ENCODE measurements at regions not wholly inside any gene's neighbourhood (a gene's known extent, or its start where the extent isn't known, plus 50 kb on each side); places are given as distances from the start of the nearest gene placed in this dataset.

DNA sequence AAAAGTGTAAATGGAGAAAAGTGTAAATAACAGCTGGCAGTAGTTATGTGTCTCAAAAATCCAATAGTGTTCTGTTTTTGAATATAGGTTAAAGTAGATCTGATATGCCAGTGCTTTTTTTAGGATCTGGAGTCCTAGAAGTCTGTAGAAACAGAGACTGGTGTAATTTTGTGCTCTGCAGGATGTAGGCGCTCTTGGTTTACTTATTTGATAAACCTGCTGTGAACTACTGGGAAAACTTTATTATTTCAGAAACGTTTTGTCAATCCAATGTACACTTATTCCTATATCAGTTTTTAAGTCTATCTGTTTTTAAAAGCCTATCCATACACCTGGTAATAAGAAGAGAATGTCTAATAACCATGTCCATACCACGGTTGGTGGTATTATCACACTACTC lies 530.8 kb upstream of the ZNF804A start:
- WGBS (ENCODE audit: low lambda C conversion rate): 43% methylated on average over 3 of the region's 3 CpGs
- TF ChIP-seq RAD21 (IDR thresholded peaks at IDR 0.05; ENCODE audit: low read length): peak; percentile 52; the same call in 1 of the 2 replicates
- no peak for TF ChIP-seq FOXJ3 (CRISPR knock-in tag; IDR thresholded peaks at IDR 0.05)
- TF ChIP-seq, protein P1, sequence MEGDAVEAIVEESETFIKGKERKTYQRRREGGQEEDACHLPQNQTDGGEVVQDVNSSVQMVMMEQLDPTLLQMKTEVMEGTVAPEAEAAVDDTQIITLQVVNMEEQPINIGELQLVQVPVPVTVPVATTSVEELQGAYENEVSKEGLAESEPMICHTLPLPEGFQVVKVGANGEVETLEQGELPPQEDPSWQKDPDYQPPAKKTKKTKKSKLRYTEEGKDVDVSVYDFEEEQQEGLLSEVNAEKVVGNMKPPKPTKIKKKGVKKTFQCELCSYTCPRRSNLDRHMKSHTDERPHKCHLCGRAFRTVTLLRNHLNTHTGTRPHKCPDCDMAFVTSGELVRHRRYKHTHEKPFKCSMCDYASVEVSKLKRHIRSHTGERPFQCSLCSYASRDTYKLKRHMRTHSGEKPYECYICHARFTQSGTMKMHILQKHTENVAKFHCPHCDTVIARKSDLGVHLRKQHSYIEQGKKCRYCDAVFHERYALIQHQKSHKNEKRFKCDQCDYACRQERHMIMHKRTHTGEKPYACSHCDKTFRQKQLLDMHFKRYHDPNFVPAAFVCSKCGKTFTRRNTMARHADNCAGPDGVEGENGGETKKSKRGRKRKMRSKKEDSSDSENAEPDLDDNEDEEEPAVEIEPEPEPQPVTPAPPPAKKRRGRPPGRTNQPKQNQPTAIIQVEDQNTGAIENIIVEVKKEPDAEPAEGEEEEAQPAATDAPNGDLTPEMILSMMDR (IDR thresholded peaks at IDR 0.05): peak; percentile 44
- no peak for TF ChIP-seq RXRA (IDR thresholded peaks at IDR 0.05; ENCODE audit: borderline replicate concordance, low read depth)
- Histone ChIP-seq H3K9me3 (no peaks in the 10 kb centered on the region), H3K36me3 (replicated peaks in 1 of 2; ENCODE audit: control insufficient read depth in 1 of 2, insufficient read depth in 2 of 2, low read length in 1 of 2) (no peaks in the 10 kb centered on the region), H3K4me1 (ENCODE audit: control insufficient read depth in 1 of 2, insufficient read depth in 2 of 2, low read depth in 1 of 2, low read length in 1 of 2) (no peaks in the 10 kb centered on the region; a peak in 1 of 4 replicates), H3K4me2 (no peak overlapping the region), H3K9me2 (no peaks in the 10 kb centered on the region), H4K20me1 (ENCODE audit: insufficient read depth) (no peaks in the 10 kb centered on the region), H3K9ac (no peak overlapping the region), H3K27me3 (ENCODE audit: insufficient read depth) (no peaks in the 10 kb centered on the region), H3K79me2 (ENCODE audit: insufficient read depth) (no peaks in the 10 kb centered on the region), H3F3A (replicated peaks; ENCODE audit: insufficient read depth) (no peaks in the 10 kb centered on the region), H2AFZ (ENCODE audit: low read depth) (no peak overlapping the region), H3K27ac (ENCODE audit: low read depth in 2 of 2, low read length in 1 of 2) (no peak overlapping the region; a peak in 1 of 4 replicates), H3K4me3 (ENCODE audit: low read depth in 2 of 2, low read length in 1 of 2) (no peak overlapping the region)
- peak; percentile 13 for DNase-seq
- ChIA-PET CTCF (interaction anchor here (1.1 to 1.4 kb wide), 2 partner anchors 22 to 530 kb away, joined by 3 read pairs; no protein-coding TSS in a partner anchor), POLR2A (no interaction called here)

DNA sequence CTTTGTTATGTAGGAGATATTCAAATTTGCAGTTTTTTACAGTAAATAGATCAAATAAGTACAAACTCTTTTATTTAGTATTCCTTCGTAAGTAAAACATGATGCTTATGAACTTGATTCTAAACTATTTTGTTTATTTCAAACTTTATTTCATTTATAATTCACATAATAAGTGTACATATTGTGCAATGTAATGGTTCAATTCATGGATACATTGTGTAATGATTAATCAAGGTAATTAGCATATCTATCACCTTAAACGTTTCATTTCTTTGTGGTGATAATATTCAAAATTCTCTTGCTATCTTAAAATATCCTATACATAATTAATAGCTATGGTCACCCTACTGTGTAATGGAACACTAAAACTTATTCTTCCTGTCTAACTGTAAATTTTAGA lies 525.9 kb upstream of the ZNF804A start:
- no peaks in the 10 kb centered on the region for H4K20me1 ChIP-seq (ENCODE audit: insufficient read depth)
- no peak for DNase-seq
- no peaks in the 10 kb centered on the region for H3K36me3 ChIP-seq (replicated peaks in 1 of 2; ENCODE audit: control insufficient read depth in 1 of 2, insufficient read depth in 2 of 2, low read length in 1 of 2)
- no peaks in the 10 kb centered on the region; a peak in 1 of 4 replicates for H3K4me1 ChIP-seq (ENCODE audit: control insufficient read depth in 1 of 2, insufficient read depth in 2 of 2, low read depth in 1 of 2, low read length in 1 of 2)
- H3F3A ChIP-seq (replicated peaks; ENCODE audit: insufficient read depth): no peaks in the 10 kb centered on the region
- no peak overlapping the region for H3K27ac ChIP-seq (ENCODE audit: low read depth in 2 of 2, low read length in 1 of 2)
- 34% methylated on average over 2 of the region's 2 CpGs for WGBS (ENCODE audit: low lambda C conversion rate)
- POLR2A ChIA-PET: no interaction called here
- no peaks in the 10 kb centered on the region for H3K79me2 ChIP-seq (ENCODE audit: insufficient read depth)
- H3K9me2 ChIP-seq: no peaks in the 10 kb centered on the region
- CTCF ChIA-PET: no interaction called here
- H2AFZ ChIP-seq (ENCODE audit: low read depth): no peak overlapping the region
- TF ChIP-seq, protein P2, sequence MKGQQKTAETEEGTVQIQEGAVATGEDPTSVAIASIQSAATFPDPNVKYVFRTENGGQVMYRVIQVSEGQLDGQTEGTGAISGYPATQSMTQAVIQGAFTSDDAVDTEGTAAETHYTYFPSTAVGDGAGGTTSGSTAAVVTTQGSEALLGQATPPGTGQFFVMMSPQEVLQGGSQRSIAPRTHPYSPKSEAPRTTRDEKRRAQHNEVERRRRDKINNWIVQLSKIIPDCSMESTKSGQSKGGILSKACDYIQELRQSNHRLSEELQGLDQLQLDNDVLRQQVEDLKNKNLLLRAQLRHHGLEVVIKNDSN (IDR thresholded peaks at IDR 0.05; ENCODE audit: borderline replicate concordance, low read depth): no peak
- H3K27me3 ChIP-seq (ENCODE audit: insufficient read depth): no peaks in the 10 kb centered on the region
- H3K9ac ChIP-seq: no peak overlapping the region
- H3K4me2 ChIP-seq: no peak overlapping the region
- no peak overlapping the region for H3K4me3 ChIP-seq (ENCODE audit: low read depth in 2 of 2, low read length in 1 of 2)
- H3K9me3 ChIP-seq: no peaks in the 10 kb centered on the region

DNA sequence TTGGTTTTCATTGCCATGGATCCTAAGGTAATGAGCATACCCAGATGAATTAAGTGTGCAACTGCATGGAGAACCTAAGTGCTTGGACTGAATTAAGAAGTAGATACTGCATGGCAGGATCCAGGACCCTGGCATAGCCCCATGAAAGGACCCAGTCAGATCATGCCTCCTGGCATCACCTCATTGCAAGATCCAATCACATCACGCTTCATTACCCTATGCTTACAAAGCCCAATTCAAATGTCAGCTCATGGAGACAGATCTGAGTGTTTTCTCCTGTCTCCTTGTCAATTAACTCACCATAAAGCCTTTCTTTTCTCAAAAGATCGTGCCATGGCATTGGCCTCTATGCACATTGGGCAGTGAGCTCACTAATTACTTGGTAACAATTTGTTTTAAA lies 519.8 kb upstream of the ZNF804A start:
- no peak for DNase-seq
- no peak overlapping the region for H2AFZ ChIP-seq (ENCODE audit: low read depth)
- H3K4me2 ChIP-seq: no peak overlapping the region
- whole genome bisulfite sequencing (ENCODE audit: low lambda C conversion rate): 41% methylated on average over 2 of the region's 2 CpGs
- H3K9ac ChIP-seq: no peak overlapping the region
- ChIA-PET CTCF (no interaction called here), POLR2A (no interaction called here)
- H3K36me3 ChIP-seq (replicated peaks in 1 of 2; ENCODE audit: control insufficient read depth in 1 of 2, insufficient read depth in 2 of 2, low read length in 1 of 2): no peaks in the 10 kb centered on the region
- no peak for TF ChIP-seq GATA2 (CRISPR knock-in tag; IDR thresholded peaks at IDR 0.05)
- TF ChIP-seq MXI1 (IDR thresholded peaks at IDR 0.05; ENCODE audit: low read depth, low read length): no peak
- TF ChIP-seq, protein P1 (IDR thresholded peaks at IDR 0.05): no peak
- no peak for TF ChIP-seq GABPA (IDR thresholded peaks at IDR 0.05; ENCODE audit: low read depth)
- no peak for TF ChIP-seq MEF2A (IDR thresholded peaks at IDR 0.05; ENCODE audit: borderline replicate concordance, low read depth)
- no peak for TF ChIP-seq TCF12 (IDR thresholded peaks at IDR 0.05)
- H4K20me1 ChIP-seq (ENCODE audit: insufficient read depth): no peaks in the 10 kb centered on the region
- H3K27me3 ChIP-seq (ENCODE audit: insufficient read depth): no peaks in the 10 kb centered on the region
- H3K4me1 ChIP-seq (ENCODE audit: control insufficient read depth in 1 of 2, insufficient read depth in 2 of 2, low read depth in 1 of 2, low read length in 1 of 2): no peaks in the 10 kb centered on the region
- no peaks in the 10 kb centered on the region for H3K79me2 ChIP-seq (ENCODE audit: insufficient read depth)
- no peak overlapping the region for H3K4me3 ChIP-seq (ENCODE audit: low read depth in 2 of 2, low read length in 1 of 2)
- H3K9me3 ChIP-seq: no peaks in the 10 kb centered on the region
- H3K9me2 ChIP-seq: no peaks in the 10 kb centered on the region; the same call in 1 of the 2 replicates
- H3F3A ChIP-seq (replicated peaks; ENCODE audit: insufficient read depth): no peaks in the 10 kb centered on the region
- H3K27ac ChIP-seq (ENCODE audit: low read depth in 2 of 2, low read length in 1 of 2): no peak overlapping the region

Measured in SK-N-SH (cell line).